PC-9 (cell line): ENCODE measurements at regions not wholly inside any gene's neighbourhood (a gene's known extent, or its start where the extent isn't known, plus 50 kb on each side); places are given as distances from the start of the nearest gene placed in this dataset.
"Not testable (repeated sequence)": the region's sequence is repeated elsewhere in the genome, so short reads cannot be mapped to it uniquely, and the experiment has no call there.

Experiments
- CTCF ChIP-seq: fragments of 200-600 bp; sonication (generic); conservative IDR thresholded peaks from 2 replicates; pipeline ENCODE4 v1.6.1; 2017; ENCODE audit warnings: mixed run types, antibody characterized with exemption, mild to moderate bottlenecking, moderate library complexity
- EZH2 ChIP-seq: fragments of 200-600 bp; sonication (generic); IDR thresholded peaks from 2 replicates; pipeline ENCODE4 v1.8.0; 2017; ENCODE audit warnings: antibody characterized with exemption, low read depth

DNA sequence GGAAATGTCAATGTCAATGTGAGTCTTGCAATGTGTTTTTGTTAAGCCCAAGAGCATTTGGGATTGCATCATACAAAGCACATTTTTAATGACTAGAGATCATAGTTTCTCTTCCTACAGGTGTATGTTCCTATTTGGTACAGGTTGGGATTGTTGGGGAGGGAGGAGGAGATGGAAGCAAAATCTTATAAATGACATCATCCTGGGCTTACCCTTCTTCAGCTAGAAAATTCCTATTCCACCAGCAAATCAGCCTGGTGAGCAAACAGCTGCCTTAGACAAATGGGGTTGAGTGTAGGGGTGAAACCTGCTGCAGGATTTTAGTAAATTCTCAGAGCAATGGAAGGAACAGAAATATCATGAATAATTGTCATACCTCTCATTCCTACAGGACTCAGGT is 165.3 kb upstream of the PLGLB2 start:
- not testable (repeated sequence) for TF ChIP-seq EZH2, CTCF
